ENCODE measurements at regions not wholly inside any gene's neighbourhood (a gene's known extent, or its start where the extent isn't known, plus 50 kb on each side); places are given as distances from the start of the nearest gene placed in this dataset.
"Not testable (repeated sequence)": the region's sequence is repeated elsewhere in the genome, so short reads cannot be mapped to it uniquely, and the experiment has no call there.

GRCh38 chr15:70227918-70228317, 130.2 kb upstream of the TLE3 start:
- TF ChIP-seq CTCF (conservative IDR thresholded peaks at IDR 0.05; ENCODE audit: low read length); EZH2phosphoT487 (IDR thresholded peaks at IDR 0.05; ENCODE audit: borderline replicate concordance, low read depth, low read length): not testable (repeated sequence)

Measured in OCI-LY7 (cell line).